NCI-H1694 treated with DMSO at 0.1 percent for 48 hours (cell line): ENCODE measurements at regions not wholly inside any gene's neighbourhood (a gene's known extent, or its start where the extent isn't known, plus 50 kb on each side); places are given as distances from the start of the nearest gene placed in this dataset.

Experiments used
- DNase-seq: peaks from one replicate; lab custom pipeline; 2025; lab: John Stamatoyannopoulos, UW

GRCh38 chr6:21426841-21427490 lies 166.6 kb upstream of the SOX4 start:
- DNase-seq: no peak

GRCh38 chr6:21429291-21429690 lies 164.3 kb upstream of the SOX4 start:
- no peak for DNase-seq

GRCh38 chr6:21431526-21431925 lies 162.0 kb upstream of the SOX4 start:
- no peak for DNase-seq

DNA sequence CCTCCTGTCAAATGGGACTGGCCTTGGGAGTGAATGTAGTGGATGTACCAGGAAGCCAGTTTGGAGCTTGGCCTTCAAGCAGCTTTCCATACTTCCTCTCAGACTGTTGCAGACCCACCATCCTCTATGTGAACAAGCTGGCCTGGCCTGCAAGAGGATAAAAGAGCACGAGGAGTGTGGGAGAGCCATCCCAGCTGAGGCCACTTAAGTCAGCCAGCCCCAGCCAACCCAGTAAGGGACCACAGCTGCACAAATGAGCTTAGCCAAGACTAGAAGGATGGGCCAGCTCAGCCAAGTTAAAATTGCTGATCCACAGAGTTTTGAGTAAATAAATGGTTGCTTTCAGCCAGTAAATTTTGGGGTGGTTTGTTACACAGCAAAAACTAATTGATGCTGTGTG lies 156.9 kb upstream of the SOX4 start:
- no peak for DNase-seq

GRCh38 chr6:21437581-21437980 lies 156.0 kb upstream of the SOX4 start:
- peak; percentile 64 for DNase-seq

DNA sequence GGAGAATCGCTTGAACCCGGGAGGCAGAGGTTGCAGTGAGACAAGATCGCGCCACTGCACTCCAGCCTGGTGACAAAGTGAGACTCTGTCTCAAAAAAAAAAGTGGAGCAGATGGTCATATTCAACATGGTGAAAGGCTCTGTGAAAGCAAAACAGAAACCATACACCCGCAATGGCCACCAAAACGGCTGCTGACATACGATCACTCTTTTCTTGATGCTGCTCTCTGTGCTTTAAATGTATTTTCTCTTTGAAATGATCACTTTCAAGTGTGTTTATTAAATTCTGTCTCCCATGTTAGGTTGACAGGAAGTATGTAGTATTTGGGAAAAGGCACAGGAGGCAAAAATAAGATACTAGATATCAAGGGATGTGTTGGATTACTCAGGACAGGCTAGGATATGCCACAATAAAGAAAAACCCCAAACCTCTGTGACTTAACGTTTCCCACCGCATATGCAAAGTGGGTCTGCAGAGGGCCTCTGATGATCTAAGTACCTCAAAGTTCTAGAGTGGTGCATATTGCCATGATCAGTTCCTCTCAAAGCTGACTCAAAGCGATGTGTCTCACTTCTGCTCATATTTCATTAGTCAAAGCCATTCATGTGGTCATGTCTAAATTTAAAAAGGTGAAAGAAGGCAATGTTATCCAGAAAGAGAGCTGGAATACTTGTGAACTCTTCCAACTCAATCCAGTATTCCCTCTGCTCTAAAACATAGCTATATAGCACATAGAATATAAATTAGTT lies 155.1 kb upstream of the SOX4 start:
- DNase-seq: peak; percentile 27

DNA sequence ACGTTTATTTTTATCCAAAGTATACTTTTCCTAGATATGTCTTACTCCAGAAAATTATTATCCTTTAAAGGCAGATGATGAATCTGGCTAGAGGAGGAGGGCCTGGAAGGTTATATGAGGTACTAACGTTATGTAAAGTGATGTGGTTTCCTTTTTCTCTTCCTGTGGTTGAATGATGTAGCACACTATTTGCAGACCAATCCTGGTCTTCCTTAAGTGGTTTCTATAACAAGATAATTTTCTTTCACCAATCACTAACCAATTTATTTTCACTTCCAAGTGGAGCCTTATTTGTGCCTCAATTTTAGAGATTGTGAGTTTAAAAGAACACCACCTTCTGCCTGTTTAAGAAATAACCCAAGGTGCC lies 154.6 kb upstream of the SOX4 start:
- DNase-seq: no peak

DNA sequence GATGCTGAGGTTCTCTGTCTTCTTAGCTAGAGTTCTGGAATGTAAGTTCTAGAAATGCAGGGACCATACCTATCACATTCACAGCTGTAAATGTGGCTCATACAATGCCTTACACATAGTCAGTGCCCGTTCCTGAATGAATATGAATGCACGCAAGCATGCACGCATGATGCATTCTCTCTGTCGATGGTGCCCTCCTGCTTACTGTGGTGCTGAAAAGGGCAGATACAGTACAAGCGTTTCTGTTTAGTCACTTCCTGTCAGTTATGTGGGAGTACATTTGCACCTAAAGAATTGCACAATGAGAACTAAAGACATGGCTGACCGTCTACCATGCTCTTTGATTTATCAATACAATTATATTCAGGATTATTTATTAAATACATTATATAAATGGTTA lies 152.2 kb upstream of the SOX4 start:
- no peak for DNase-seq

DNA sequence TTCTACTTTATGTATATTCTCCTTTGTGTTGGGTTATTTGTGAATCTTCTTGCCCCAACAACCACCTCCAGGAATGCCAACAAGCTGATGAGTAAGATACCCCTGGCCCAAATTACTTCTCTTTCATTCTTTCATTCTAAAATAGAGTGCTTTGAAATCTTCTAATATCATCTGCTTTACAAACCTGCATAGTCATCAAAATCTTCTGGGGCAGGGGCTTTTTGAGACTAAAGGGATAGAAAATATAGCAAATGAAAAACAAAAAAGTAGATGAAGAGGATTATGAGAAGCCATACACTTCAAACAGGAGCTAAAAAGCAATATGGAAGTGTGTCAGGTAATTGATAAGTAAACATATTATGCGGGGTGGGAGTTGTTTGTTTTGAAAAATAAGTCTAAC lies 150.7 kb upstream of the SOX4 start:
- no peak for DNase-seq

DNA sequence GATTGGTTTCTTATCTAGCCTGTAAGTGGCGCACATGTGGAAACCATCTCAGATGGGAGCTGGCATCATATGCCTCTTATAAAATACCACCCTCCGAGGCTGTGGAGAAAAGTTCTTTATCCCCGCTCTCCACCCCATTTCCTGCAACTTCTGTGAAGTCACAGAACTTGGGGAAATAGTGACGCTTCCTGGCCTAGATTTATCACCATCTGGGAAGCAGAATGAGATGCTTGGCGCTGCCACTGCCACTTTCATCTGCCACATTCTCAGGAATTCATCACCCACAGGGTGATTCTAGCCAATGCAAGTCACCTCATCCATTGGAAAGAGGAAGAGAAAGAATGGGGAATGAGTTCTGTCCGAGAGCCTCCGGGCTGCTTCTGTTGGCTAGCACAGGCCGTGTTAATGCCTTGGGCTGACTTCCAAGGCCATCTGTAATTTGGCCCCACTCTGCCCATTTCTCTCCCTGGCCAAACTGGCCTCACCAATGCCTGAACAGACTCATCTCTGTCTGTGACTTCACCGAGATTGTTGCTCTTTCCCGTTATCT lies 148.8 kb upstream of the SOX4 start:
- no peak for DNase-seq

DNA sequence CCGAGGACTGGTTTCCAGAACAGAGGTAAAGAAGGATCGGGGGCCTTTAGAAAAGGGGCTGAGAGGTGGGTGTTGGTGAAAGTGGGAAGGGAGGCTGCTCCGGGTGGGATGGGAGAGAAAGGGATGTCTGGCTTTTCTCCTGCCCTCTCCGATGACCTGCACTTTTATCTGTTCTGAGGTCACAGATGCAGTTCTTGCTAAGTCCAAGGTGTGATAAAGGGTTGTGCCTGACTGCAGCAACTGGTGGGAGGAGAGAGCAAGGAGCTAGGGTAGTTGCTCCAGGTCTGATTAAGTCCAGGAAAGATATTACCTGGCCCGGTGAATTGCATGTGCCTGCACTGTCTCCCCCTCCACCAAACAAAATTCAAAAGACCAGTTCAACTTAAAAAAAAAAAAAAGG lies 145.6 kb upstream of the SOX4 start:
- no peak for DNase-seq

DNA sequence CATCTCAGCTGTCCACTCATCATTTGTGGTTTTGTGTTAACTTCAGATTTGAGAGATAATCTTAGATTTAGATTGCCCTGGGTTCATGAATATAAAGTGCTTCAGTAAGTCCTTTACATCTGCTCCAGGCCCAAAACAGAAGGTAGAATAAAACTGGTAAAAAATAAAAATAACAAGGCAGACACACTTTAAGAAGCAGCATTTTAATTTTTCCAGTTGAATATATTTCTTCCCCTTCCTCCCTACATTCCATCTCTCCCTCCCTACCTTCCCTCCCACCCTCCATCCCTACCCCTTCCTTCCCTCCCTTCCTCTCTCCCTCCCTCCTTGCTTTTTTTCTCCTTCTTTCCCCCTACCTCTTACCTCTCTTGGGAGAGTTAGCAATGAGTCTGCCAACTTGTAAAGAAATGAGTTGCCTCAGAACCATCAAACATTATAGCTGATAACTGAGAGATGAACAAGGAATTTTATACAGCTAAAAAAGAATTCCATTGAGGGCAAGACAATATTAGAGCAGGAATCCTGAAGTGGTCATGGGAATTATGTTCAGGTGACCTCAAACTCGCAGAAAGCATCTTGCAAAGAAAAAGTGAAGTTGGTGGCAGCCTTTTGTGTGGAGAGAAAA lies 145.0 kb upstream of the SOX4 start:
- no peak for DNase-seq

DNA sequence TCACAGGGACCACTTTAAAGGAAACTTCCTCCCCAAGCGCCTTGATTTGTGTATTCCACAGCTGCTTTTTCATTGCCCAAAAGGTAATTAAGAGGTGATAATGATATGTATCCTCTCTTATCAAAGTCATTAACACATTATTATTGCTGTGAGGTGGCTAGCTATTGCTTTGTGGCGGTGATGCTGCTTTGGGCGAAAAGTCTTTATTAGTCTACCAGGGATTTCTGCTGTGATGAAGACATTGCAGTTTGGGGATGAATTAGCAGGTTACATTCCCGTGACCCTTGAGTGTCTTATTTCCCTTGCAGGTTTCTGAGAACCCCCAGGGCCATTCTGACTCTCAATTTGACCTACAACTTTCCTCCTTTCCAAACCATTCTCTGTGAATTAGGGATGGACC lies 143.4 kb upstream of the SOX4 start:
- DNase-seq: no peak

- no peak for DNase-seq
These were observed 142.9 kb upstream of the SOX4 start for GRCh38 chr6:21450628-21451027.

GRCh38 chr6:21451546-21452013 lies 142.0 kb upstream of the SOX4 start:
- DNase-seq: no peak

DNA sequence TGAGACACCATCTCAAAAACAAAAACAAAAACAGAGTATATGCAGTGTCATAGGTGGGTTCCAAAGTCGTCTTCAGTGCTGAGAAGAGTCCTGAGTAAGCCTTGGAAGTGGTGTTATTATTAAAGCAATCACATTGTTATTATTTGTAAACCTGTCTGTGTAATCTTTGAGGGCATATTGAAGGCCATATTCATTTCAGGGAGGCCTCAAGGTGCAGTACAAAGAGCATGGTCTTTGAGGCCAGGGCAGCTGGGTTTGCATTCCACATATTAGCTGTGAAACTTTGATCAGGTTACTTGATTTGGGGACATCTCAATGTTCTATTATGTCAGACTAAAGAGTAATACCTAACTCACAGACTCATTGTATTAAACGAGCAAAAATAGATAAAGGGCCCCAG lies 139.3 kb upstream of the SOX4 start:
- DNase-seq: no peak

DNA sequence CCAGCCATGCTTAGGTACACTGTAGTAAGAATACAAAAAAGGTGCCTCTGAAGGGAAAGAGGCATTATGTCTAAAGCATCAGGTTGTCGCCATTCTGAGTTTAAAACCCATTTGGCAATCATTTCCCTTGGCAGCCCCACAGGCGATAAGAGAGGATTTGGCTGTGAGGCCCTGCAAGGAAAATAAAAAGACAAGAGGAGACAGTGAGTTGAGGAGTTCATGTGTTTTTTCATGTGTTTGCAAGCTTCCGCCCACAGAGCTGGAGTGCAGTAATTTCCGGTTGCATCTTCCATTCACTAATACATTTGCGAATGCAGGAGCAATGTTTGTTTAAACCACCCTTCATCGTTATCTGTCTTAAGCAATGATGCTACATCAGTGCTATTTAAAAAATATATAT lies 138.5 kb upstream of the SOX4 start:
- DNase-seq: no peak

DNA sequence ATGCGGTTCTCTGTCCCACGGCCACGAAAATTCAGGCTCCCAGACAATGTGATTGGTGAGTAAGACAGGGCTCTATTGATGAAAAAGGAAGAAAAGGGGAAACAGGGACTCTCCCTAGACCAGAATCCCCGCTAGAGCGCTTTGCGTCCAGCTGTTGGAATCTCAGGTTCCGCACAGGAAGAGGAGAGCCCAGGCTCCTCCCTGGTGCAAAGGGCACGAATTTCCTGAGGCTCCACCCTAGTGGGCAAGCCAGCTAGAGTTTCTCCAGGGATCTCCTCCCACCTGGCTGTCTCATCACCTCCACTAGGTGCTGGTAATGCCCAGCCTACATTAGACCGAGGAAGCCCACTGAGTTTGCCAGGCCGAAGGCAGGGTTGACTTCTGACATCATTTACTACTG lies 135.9 kb upstream of the SOX4 start:
- no peak for DNase-seq

DNA sequence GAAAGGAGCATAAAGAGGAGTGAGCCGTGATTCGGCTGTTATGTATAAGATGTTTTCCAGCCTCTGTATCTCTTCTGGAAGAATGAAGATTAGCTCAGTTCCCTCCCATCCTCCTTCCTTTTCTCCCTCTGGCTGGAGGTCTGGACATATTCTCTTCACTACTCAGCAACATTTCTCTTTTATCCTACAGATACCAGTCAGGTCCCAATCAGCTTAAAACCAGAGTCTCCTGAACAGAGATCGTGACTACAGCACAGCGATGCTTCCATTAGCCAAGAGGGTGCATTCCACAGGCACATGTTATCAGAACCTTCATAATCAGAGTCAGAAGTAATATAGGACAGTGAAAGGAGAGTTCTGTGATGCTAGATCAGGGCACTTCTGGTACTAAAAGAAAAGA lies 133.9 kb upstream of the SOX4 start:
- DNase-seq: no peak

- DNase-seq: no peak
These were observed 131.6 kb upstream of the SOX4 start for GRCh38 chr6:21461844-21462518.

- DNase-seq: no peak
These were observed 131.1 kb upstream of the SOX4 start for GRCh38 chr6:21462519-21462852.

DNA sequence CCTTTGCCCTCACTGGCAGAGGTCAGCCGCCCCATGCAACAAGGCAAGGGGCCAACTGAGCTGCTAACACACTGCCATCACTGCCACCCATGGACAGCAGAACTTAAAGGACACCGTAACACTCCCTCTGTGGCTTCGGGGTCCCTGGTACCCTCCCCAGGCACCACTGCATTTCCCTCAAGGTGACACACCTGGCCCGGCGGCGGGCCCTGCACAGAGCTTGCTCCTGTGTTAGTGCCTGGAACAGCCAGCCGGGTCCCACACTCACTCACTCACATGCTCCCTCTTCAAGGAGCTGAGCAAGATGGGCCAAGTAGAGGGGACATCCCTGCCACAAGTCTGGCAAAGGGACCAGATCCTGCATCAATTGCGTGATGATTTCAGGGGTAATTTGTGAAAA lies 126.5 kb upstream of the SOX4 start:
- DNase-seq: no peak

- DNase-seq: no peak
These were observed 125.1 kb upstream of the SOX4 start for GRCh38 chr6:21468461-21468860.
